ENCODE measurements at regions not wholly inside any gene's neighbourhood (a gene's known extent, or its start where the extent isn't known, plus 50 kb on each side); places are given as distances from the start of the nearest gene placed in this dataset.

GRCh38 chr4:8790749-8791148 lies 80.9 kb downstream of the HMX1 start:
- TF ChIP-seq TAF1 (IDR thresholded peaks at IDR 0.05; ENCODE audit: borderline replicate concordance, insufficient read depth, low read length), result no peak
- no peak for TF ChIP-seq POLR2AphosphoS5 (IDR thresholded peaks at IDR 0.05; ENCODE audit: low read depth, low read length)
- no peak for TF ChIP-seq SIN3A (IDR thresholded peaks at IDR 0.05; ENCODE audit: borderline replicate concordance, insufficient read depth, low read length)

All from PFSK-1 (cell line).